Psoas muscle (tissue), 7 donors: ENCODE measurements at regions not wholly inside any gene's neighbourhood (a gene's known extent, or its start where the extent isn't known, plus 50 kb on each side); places are given as distances from the start of the nearest gene placed in this dataset.
"Not testable (repeated sequence)": the region's sequence is repeated elsewhere in the genome, so short reads cannot be mapped to it uniquely, and the experiment has no call there.

ENCODE experiments used
- ATAC-seq, 4 donors: fragments of 200-7000 bp; cut with Tn5 transposase; one replicate each; pipeline ENCODE4 v1.9.1; 2020; ENCODE audit warnings: moderate library complexity in 3 of 4, mild to moderate bottlenecking in 2 of 4
- DNase-seq, 2 donors: peaks; one replicate each; pipeline ENCODE4 v3.0.0-alpha.2; 2020
- H3K27ac ChIP-seq: fragments of 200-600 bp; one replicate; pipeline ENCODE4 v1.8.0; 2022
- H3K27me3 ChIP-seq, 3 donors: fragments of 200-600 bp in 1 of 3; one replicate each; pipeline versions ENCODE4 v1.6.1 to v1.8.0; 2013 to 2022; ENCODE audit warnings: low read length in 2 of 3, mild to moderate bottlenecking in 2 of 3, moderate library complexity in 1 of 3; ENCODE audit not compliant: insufficient read depth in 3 of 3
- H3K36me3 ChIP-seq, 2 donors: fragments of 200-600 bp in 1 of 2; one replicate each; pipeline versions ENCODE4 v1.6.1 to v1.8.0; 2013 to 2022; ENCODE audit warnings: low read depth in 1 of 2, mild to moderate bottlenecking in 1 of 2, moderate library complexity in 1 of 2; ENCODE audit not compliant: insufficient read depth in 1 of 2
- H3K4me1 ChIP-seq: fragments of 200-600 bp; one replicate; pipeline ENCODE4 v1.8.0; 2022
- H3K4me3 ChIP-seq: fragments of 200-600 bp; one replicate; pipeline ENCODE4 v1.8.0; 2022; ENCODE audit warnings: mild to moderate bottlenecking
- H3K9me3 ChIP-seq: fragments of 200-600 bp; one replicate; pipeline ENCODE4 v1.8.0; 2022
- WGBS, 3 donors: extraction: QIAGEN DNeasy Blood & Tissue Kit; methylation state at CpG; one replicate each; pipeline versions ENCODE4 v1.1.6 to v1.1.7; 2013; 5-methylcytosine and 5-hydroxymethylcytosine counted together
- intact Hi-C, 2 donors: fragments of 100-400 bp; cut with DNase I; formaldehyde crosslinking; loops; one replicate each; pipeline versions ENCODE4 v1.11.0 to v1.14.2; 2022
- TF ChIP-seq, protein P1 (sequence below): fragments of 200-600 bp; IDR thresholded peaks from one replicate; pipeline ENCODE4 v1.8.0; 2022; ENCODE audit warnings: antibody characterized with exemption
- donor health status: healthy with polysubstance abuse.
- donor health status: DM: no; HTN: no; CAD: no; lungs with moderate emphysema.
- donor health status: Bipolar disorder and iron deficiency.
- donor health status: healthy.
- donor health status: DM: yes; HTN: yes; CAD: no.
- donor health status: DM: no; HTN: no; CAD: no.
- donor health status: DM: yes; HTN: yes; CAD: no.

DNA sequence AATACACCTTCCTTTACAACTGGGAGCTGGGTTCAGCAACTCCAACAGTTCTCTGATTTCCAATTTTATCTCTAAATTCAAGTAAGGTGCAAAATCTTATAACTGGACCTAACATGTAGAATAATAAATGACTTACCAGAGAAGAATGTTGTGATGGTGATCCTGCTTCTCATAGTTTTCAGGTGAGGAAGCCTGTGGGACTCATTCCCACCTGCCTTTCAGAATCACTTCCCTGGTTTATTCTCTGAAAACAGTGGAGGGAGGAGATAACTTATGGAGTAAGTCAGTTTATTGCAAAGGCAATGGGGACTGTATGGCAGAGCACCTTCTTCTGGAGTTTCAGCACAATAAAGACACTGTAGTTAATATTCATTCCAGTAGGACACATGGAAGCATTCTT lies 1188.2 kb upstream of the FAM98A start:
- no peak overlapping the region for H3K27ac ChIP-seq
- no peak for ATAC-seq
- no peak overlapping the region for H3K4me3 ChIP-seq
- TF ChIP-seq, protein P1, sequence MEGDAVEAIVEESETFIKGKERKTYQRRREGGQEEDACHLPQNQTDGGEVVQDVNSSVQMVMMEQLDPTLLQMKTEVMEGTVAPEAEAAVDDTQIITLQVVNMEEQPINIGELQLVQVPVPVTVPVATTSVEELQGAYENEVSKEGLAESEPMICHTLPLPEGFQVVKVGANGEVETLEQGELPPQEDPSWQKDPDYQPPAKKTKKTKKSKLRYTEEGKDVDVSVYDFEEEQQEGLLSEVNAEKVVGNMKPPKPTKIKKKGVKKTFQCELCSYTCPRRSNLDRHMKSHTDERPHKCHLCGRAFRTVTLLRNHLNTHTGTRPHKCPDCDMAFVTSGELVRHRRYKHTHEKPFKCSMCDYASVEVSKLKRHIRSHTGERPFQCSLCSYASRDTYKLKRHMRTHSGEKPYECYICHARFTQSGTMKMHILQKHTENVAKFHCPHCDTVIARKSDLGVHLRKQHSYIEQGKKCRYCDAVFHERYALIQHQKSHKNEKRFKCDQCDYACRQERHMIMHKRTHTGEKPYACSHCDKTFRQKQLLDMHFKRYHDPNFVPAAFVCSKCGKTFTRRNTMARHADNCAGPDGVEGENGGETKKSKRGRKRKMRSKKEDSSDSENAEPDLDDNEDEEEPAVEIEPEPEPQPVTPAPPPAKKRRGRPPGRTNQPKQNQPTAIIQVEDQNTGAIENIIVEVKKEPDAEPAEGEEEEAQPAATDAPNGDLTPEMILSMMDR: no peak
- no peaks in the 10 kb centered on the region for H3K9me3 ChIP-seq
- DNase-seq: no peak
- intact Hi-C loops: no loop called here
- no peaks in the 10 kb centered on the region for H3K36me3 ChIP-seq
- no peaks in the 10 kb centered on the region for H3K27me3 ChIP-seq
- no peaks in the 10 kb centered on the region for H3K4me1 ChIP-seq

DNA sequence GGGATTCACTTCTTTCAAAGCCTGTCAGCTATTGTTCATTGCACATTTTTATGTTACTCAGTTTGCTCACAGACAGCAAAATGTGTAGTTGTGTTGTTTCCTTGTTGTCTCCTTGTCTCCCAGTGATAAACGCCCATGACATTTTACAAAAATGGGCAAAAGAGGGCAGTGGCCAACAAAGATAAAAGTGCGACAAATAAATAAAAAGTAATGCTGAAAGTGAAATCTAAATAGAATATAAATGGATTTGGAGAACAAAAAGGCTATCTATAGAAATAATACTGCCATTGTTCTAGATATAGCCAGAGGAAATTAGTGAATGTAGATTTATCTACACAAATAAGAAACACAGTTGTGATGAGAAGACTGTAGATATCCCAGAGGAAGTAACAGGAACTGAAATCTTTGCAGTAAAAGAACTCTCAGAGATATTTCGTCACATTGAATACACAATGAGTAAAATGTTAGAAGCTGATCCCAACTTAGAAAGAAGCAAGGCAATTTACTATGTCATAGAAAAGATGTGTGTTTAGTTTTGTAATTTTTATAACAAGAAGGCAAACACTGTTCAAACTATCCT lies 1186.2 kb upstream of the FAM98A start:
- ATAC-seq (no peak), DNase-seq (no peak)
- no peaks in the 10 kb centered on the region for H3K4me1 ChIP-seq
- H3K27ac ChIP-seq: no peak overlapping the region
- TF ChIP-seq, protein P1: no peak
- 72 to 81% (median 80%) methylated on average over 3 of the region's 3 CpGs for WGBS, 3 donors
- no peak overlapping the region for H3K4me3 ChIP-seq
- no peaks in the 10 kb centered on the region for H3K9me3 ChIP-seq
- H3K27me3 ChIP-seq: no peaks in the 10 kb centered on the region
- no peaks in the 10 kb centered on the region for H3K36me3 ChIP-seq
- intact Hi-C loops: no loop called here

DNA sequence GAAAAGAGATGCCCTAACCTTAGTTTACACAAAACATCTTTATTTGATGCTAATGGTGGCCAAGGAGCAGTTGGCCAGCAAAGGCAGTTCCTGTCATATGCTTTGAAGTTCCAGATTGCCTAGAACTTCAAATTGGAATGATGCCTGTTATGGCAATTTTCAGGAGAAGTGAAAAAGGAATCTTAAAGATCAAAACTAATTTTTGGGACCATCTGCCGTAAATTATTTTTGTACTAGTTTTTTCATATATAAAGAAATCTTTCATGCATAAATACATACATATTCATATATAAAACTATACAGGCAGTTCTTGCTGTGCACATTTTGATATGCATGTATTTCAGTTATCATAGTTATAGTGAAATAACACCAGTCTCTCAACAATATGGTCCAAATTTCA lies 1185.6 kb upstream of the FAM98A start:
- Histone ChIP-seq H3K4me1 (no peaks in the 10 kb centered on the region), H3K4me3 (no peak overlapping the region), H3K9me3 (no peaks in the 10 kb centered on the region), H3K36me3 (no peaks in the 10 kb centered on the region), H3K27ac (no peak overlapping the region), H3K27me3 (no peaks in the 10 kb centered on the region)
- DNase-seq (no peak), ATAC-seq (no peak)
- intact Hi-C loops: no loop called here
- TF ChIP-seq, protein P1: no peak
- WGBS, 3 donors: 86 to 94% (median 92%) methylated on average over 1 of the region's 1 CpG

DNA sequence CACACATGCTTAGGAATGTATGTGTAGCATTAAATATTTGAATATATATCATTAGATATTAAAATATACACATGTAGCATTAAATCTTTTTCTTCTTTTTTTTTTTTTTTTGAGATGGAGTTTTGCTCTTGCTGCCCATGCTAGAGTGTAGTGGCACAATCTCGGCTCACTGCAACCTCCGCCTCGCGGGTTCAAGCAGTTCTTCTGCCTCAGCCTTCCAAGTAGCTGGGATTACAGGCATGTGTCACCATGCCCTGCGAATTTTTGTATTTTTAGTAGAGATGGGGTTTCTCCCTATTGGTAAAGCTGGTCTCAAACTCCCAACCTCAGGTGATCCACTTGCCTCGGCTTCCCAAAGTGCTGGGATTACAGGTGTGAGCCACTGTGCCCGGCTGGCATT lies 1151.6 kb upstream of the FAM98A start:
- DNase-seq, H3K4me3 ChIP-seq, H3K27me3 ChIP-seq, H3K27ac ChIP-seq, H3K4me1 ChIP-seq, H3K9me3 ChIP-seq, H3K36me3 ChIP-seq, intact Hi-C loops, ATAC-seq: not testable (repeated sequence)
- WGBS, 3 donors: 85 to 93% (median 87%) methylated on average over 7 of the region's 7 CpGs

DNA sequence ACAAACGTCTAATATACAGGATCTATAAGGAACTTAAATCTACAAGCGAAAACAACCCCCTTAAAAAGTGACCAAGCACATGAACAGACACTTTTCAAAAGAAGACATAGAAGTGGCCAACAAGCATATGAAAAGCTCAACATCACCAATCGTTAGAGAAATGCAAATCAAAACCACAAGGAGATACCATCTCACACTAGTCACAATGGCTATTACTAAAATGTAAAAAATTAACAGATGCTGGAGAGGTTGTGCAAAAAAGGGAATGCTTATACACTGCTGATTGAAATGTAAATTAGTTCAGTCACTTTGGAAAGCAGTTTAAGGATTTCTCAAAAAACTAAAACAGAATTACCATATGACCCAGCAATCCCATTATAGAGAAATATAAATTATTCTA lies 1148.5 kb upstream of the FAM98A start:
- ATAC-seq: no peak

More for the DNA sequence above, 1148.5 kb upstream of the FAM98A start:
- Histone ChIP-seq H3K27ac (no peak overlapping the region), H3K4me3 (no peak overlapping the region), H3K27me3 (no peaks in the 10 kb centered on the region), H3K36me3 (no peaks in the 10 kb centered on the region), H3K4me1 (no peaks in the 10 kb centered on the region), H3K9me3 (no peaks in the 10 kb centered on the region)
- intact Hi-C loops: no loop called here
- 56 to 71% (median 67%) methylated on average over 3 of the region's 3 CpGs for WGBS, 3 donors
- TF ChIP-seq, protein P1: no peak
- no peak for DNase-seq
